ENCODE measurements at regions not wholly inside any gene's neighbourhood (a gene's known extent, or its start where the extent isn't known, plus 50 kb on each side); places are given as distances from the start of the nearest gene placed in this dataset.

DNA sequence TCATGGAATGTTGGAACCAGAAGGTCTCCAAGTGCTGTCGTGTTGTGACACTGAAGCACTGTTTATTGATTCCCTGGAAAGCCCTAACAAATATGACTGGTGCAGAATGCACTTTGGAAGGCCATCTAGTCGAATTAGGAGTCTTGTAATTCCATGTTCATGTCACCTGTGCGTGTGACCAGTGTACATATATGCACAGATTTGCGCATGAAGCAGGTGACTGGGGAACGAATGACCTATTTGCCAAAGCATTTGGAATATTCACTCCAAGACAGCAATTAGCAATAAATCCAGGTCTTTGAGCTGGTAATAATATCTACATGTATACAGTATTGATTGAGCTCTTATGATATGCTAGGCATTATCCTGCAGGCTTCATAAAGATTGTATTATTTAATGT, 177.5 kb upstream of the PFN2 start:
- Histone ChIP-seq H3K4me3 (ENCODE audit: control insufficient read depth in 2 of 3, extremely low read depth in 1 of 3, insufficient read depth in 2 of 3, low read depth in 1 of 3, low read length in 3 of 3) (no peak overlapping the region), H3K36me3 (ENCODE audit: control insufficient read depth in 2 of 2, extremely low read depth in 1 of 2, insufficient read depth in 2 of 2, low read length in 2 of 2) (no peaks in the 10 kb centered on the region), H3K4me2 (ENCODE audit: control insufficient read depth, extremely low read depth, insufficient read depth, low read depth, low read length) (peak overlapping the region; percentile 73), H3K9ac (ENCODE audit: control insufficient read depth, extremely low read depth, insufficient read depth, low read length) (no peak overlapping the region), H3K27me3 (ENCODE audit: control insufficient read depth, extremely low read depth, insufficient read depth, low read length) (no peaks in the 10 kb centered on the region), H3K9me3 (ENCODE audit: control insufficient read depth, low read depth, low read length) (no peaks in the 10 kb centered on the region), H3K79me2 (ENCODE audit: control insufficient read depth, insufficient read depth, low read length) (no peaks in the 10 kb centered on the region), H2AFZ (ENCODE audit: control insufficient read depth, low read length) (no peak overlapping the region), H3K9me1 (ENCODE audit: control insufficient read depth, extremely low read depth, insufficient read depth, low read length) (no peaks in the 10 kb centered on the region), H4K20me1 (ENCODE audit: control insufficient read depth, extremely low read depth, insufficient read depth, low read length) (no peaks in the 10 kb centered on the region), H3K4me1 (ENCODE audit: control insufficient read depth, extremely low read depth, insufficient read depth, low read length) (peaks cover 19% of the 10 kb centered on the region), H3K27ac (ENCODE audit: control insufficient read depth, insufficient read depth, low read length) (peak overlapping the region; percentile 17)
- TF ChIP-seq EZH2 (IDR thresholded peaks at IDR 0.05; ENCODE audit: low read length) = no peak
- TF ChIP-seq, protein P1, sequence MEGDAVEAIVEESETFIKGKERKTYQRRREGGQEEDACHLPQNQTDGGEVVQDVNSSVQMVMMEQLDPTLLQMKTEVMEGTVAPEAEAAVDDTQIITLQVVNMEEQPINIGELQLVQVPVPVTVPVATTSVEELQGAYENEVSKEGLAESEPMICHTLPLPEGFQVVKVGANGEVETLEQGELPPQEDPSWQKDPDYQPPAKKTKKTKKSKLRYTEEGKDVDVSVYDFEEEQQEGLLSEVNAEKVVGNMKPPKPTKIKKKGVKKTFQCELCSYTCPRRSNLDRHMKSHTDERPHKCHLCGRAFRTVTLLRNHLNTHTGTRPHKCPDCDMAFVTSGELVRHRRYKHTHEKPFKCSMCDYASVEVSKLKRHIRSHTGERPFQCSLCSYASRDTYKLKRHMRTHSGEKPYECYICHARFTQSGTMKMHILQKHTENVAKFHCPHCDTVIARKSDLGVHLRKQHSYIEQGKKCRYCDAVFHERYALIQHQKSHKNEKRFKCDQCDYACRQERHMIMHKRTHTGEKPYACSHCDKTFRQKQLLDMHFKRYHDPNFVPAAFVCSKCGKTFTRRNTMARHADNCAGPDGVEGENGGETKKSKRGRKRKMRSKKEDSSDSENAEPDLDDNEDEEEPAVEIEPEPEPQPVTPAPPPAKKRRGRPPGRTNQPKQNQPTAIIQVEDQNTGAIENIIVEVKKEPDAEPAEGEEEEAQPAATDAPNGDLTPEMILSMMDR (optimal IDR thresholded peaks at IDR 0.05 in 1 of 3, IDR thresholded peaks at IDR 0.05 in 1 of 3, conservative IDR thresholded peaks at IDR 0.05 in 1 of 3; ENCODE audit: extremely low read depth in 1 of 3, insufficient read depth in 2 of 3, low read length in 3 of 3) = no peak
- no peak for DNase-seq (ENCODE audit: low read depth, low spot score)
- dilution Hi-C loops (cut with MboI; ENCODE audit: extremely low pct_ligation_motif_present, low sequenced_read_pairs) = no loop called here
- FAIRE-seq = no peak

DNA sequence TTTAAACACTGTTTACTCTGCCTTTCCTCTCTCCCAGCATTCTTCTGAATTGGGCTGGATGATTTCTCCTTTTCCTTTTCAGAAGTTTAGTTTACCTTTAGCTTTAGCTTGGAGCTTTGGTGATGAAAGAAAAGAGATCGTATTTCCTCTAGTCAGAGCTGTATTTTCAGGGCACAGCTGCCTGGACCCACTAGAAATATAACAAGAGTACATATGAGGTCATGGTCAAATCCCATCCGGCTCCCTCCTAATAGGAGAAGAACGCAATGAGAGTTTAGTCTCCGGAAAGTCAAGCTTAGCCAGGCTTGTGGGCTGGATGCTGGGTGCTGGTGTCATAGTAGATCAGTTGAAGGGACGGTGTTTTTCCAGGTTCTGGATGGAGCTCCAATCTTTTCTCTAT, 177.1 kb upstream of the PFN2 start:
- H3K4me2 ChIP-seq (ENCODE audit: control insufficient read depth, extremely low read depth, insufficient read depth, low read depth, low read length) = peak overlapping the region; percentile 73
- no peaks in the 10 kb centered on the region for H4K20me1 ChIP-seq (ENCODE audit: control insufficient read depth, extremely low read depth, insufficient read depth, low read length)
- peak overlapping the region; percentile 17 for H3K27ac ChIP-seq (ENCODE audit: control insufficient read depth, insufficient read depth, low read length)
- TF ChIP-seq, protein P1 (optimal IDR thresholded peaks at IDR 0.05 in 1 of 3, IDR thresholded peaks at IDR 0.05 in 1 of 3, conservative IDR thresholded peaks at IDR 0.05 in 1 of 3; ENCODE audit: extremely low read depth in 1 of 3, insufficient read depth in 2 of 3, low read length in 3 of 3) = no peak
- TF ChIP-seq EZH2 (IDR thresholded peaks at IDR 0.05; ENCODE audit: low read length) = no peak
- peaks cover 19% of the 10 kb centered on the region for H3K4me1 ChIP-seq (ENCODE audit: control insufficient read depth, extremely low read depth, insufficient read depth, low read length)
- H3K36me3 ChIP-seq (ENCODE audit: control insufficient read depth in 2 of 2, extremely low read depth in 1 of 2, insufficient read depth in 2 of 2, low read length in 2 of 2) = no peaks in the 10 kb centered on the region
- H3K79me2 ChIP-seq (ENCODE audit: control insufficient read depth, insufficient read depth, low read length) = no peaks in the 10 kb centered on the region
- dilution Hi-C loops (cut with MboI; ENCODE audit: extremely low pct_ligation_motif_present, low sequenced_read_pairs) = no loop called here
- no peak for DNase-seq (ENCODE audit: low read depth, low spot score)
- peak; percentile 41 for FAIRE-seq
- H3K9me3 ChIP-seq (ENCODE audit: control insufficient read depth, low read depth, low read length) = no peaks in the 10 kb centered on the region
- H3K9ac ChIP-seq (ENCODE audit: control insufficient read depth, extremely low read depth, insufficient read depth, low read length) = peak overlapping the region; percentile 6
- peak overlapping the region; percentile 81 for H2AFZ ChIP-seq (ENCODE audit: control insufficient read depth, low read length)
- no peaks in the 10 kb centered on the region for H3K27me3 ChIP-seq (ENCODE audit: control insufficient read depth, extremely low read depth, insufficient read depth, low read length)
- H3K9me1 ChIP-seq (ENCODE audit: control insufficient read depth, extremely low read depth, insufficient read depth, low read length) = no peaks in the 10 kb centered on the region
- H3K4me3 ChIP-seq (ENCODE audit: control insufficient read depth in 2 of 3, extremely low read depth in 1 of 3, insufficient read depth in 2 of 3, low read depth in 1 of 3, low read length in 3 of 3) = peak overlapping the region in 1 of 3 experiments; percentile 25
